RWPE2 (cell line): ENCODE measurements at regions not wholly inside any gene's neighbourhood (a gene's known extent, or its start where the extent isn't known, plus 50 kb on each side); places are given as distances from the start of the nearest gene placed in this dataset.

ENCODE experiments used
- ATAC-seq: fragments of 200-7000 bp; cut with Tn5 transposase; 3 replicates; pipeline ENCODE4 v1.9.1; 2021; ENCODE audit warnings: low read depth
- DNase-seq: peaks from one replicate; pipeline ENCODE4 v3.0.0-alpha.2; 2020; ENCODE audit warnings: low spot score
- H3K27ac ChIP-seq: fragments of 450-650 bp; 2 replicates; pipeline ENCODE4 v1.5.1; 2017; ENCODE audit warnings: mild to moderate bottlenecking; ENCODE audit not compliant: poor library complexity, severe bottlenecking
- H3K27me3 ChIP-seq: fragments of 250-450 bp; sonication (Bioruptor Pico); 2 replicates; pipeline ENCODE4 v1.5.1; 2021; ENCODE audit warnings: mild to moderate bottlenecking, moderate library complexity; ENCODE audit not compliant: insufficient read depth, poor library complexity, severe bottlenecking
- H3K36me3 ChIP-seq: fragments of 250-450 bp; sonication (Bioruptor Pico); 2 replicates; pipeline ENCODE4 v1.5.1; 2020; ENCODE audit warnings: low read depth, mild to moderate bottlenecking, moderate library complexity
- H3K4me1 ChIP-seq: fragments of 250-450 bp; sonication (Bioruptor Pico); 2 replicates; pipeline ENCODE4 v1.5.1; 2021; ENCODE audit warnings: mild to moderate bottlenecking, moderate library complexity; ENCODE audit not compliant: insufficient read depth, poor library complexity, severe bottlenecking
- H3K4me3 ChIP-seq: fragments of 250-450 bp; sonication (Bioruptor Pico); 2 replicates; pipeline ENCODE4 v1.5.1; 2021; ENCODE audit warnings: mild to moderate bottlenecking, moderate library complexity; ENCODE audit not compliant: severe bottlenecking
- H3K9me3 ChIP-seq: fragments of 250-450 bp; sonication (Bioruptor Pico); 2 replicates; pipeline ENCODE4 v1.5.1; 2021; ENCODE audit warnings: mild to moderate bottlenecking, moderate library complexity; ENCODE audit not compliant: severe bottlenecking
- CTCF ChIP-seq: fragments of 450-650 bp; IDR thresholded peaks from one replicate; pipeline ENCODE4 v1.5.1; 2017; ENCODE audit warnings: mild to moderate bottlenecking, moderate library complexity; ENCODE audit not compliant: poor library complexity, severe bottlenecking

GRCh38 chr1:177779166-177779965 lies 190.5 kb downstream of the SEC16B start:
- Histone ChIP-seq H3K4me1 (no peaks in the 10 kb centered on the region), H3K27me3 (no peaks in the 10 kb centered on the region), H3K27ac (no peak overlapping the region), H3K9me3 (no peaks in the 10 kb centered on the region), H3K36me3 (no peaks in the 10 kb centered on the region), H3K4me3 (no peak overlapping the region)
- DNase-seq (peak; percentile 49), ATAC-seq (no peak)
- TF ChIP-seq CTCF: no peak

GRCh38 chr1:177775924-177776323 lies 193.9 kb downstream of the SEC16B start:
- no peak overlapping the region for H3K27ac ChIP-seq
- no peak for DNase-seq

GRCh38 chr1:177772386-177772960 lies 197.4 kb downstream of the SEC16B start:
- DNase-seq (no peak), ATAC-seq (no peak)
- Histone ChIP-seq H3K4me3 (no peak overlapping the region), H3K9me3 (no peaks in the 10 kb centered on the region), H3K4me1 (no peaks in the 10 kb centered on the region), H3K27ac (no peak overlapping the region), H3K27me3 (no peaks in the 10 kb centered on the region), H3K36me3 (no peaks in the 10 kb centered on the region)
- TF ChIP-seq CTCF: no peak

More at GRCh38 chr1:177775924-177776323, 193.9 kb downstream of the SEC16B start:
- Histone ChIP-seq H3K9me3 (no peaks in the 10 kb centered on the region), H3K36me3 (no peaks in the 10 kb centered on the region), H3K27me3 (no peaks in the 10 kb centered on the region), H3K4me3 (no peak overlapping the region), H3K4me1 (no peaks in the 10 kb centered on the region)
- no peak for TF ChIP-seq CTCF
- no peak for ATAC-seq

GRCh38 chr1:177771688-177772087 lies 198.2 kb downstream of the SEC16B start:
- Histone ChIP-seq H3K4me3 (no peak overlapping the region), H3K36me3 (no peaks in the 10 kb centered on the region), H3K27me3 (no peaks in the 10 kb centered on the region), H3K27ac (no peak overlapping the region), H3K9me3 (no peaks in the 10 kb centered on the region), H3K4me1 (no peaks in the 10 kb centered on the region)
- TF ChIP-seq CTCF: no peak
- DNase-seq (no peak), ATAC-seq (no peak)

GRCh38 chr1:177770096-177770495 lies 199.8 kb downstream of the SEC16B start:
- DNase-seq: no peak
- no peaks in the 10 kb centered on the region for H3K27me3 ChIP-seq

More at GRCh38 chr1:177770096-177770495, 199.8 kb downstream of the SEC16B start:
- Histone ChIP-seq H3K4me1 (no peaks in the 10 kb centered on the region), H3K36me3 (no peaks in the 10 kb centered on the region), H3K9me3 (no peaks in the 10 kb centered on the region), H3K4me3 (no peak overlapping the region), H3K27ac (no peak overlapping the region)
- no peak for TF ChIP-seq CTCF
- ATAC-seq: no peak
